OCI-LY7 (cell line): ENCODE measurements at regions not wholly inside any gene's neighbourhood (a gene's known extent, or its start where the extent isn't known, plus 50 kb on each side); places are given as distances from the start of the nearest gene placed in this dataset.

Experiments used
- BruUV-seq: library from RNA; stranded (reverse); fragments of 400-500 nt; replicated peaks from 2 replicates; lab custom pipeline; 2021; lab: Mats Ljungman, UMichigan
- CTCF ChIA-PET: fragments of 300-600 bp; sonication (Branson Sonifier 250); formaldehyde crosslinking; loops from one replicate; lab custom pipeline; 2022; ENCODE audit warnings: antibody characterized with exemption; ENCODE audit not compliant: unreplicated experiment; lab: Charles Lee
- POLR2A ChIA-PET: fragments of 300-600 bp; sonication (Branson Sonifier 250); formaldehyde crosslinking; loops from one replicate; lab custom pipeline; 2022; ENCODE audit warnings: antibody characterized with exemption; lab: Charles Lee
- DNase-seq: peaks from one replicate; pipeline ENCODE4 v3.0.0-alpha.2; 2015; ENCODE audit warnings: low spot score
- H2AFZ ChIP-seq: fragments of 200-600 bp; sonication (generic), shearing (Covaris generic); 2 replicates; pipeline ENCODE4 v1.6.1; 2014; ENCODE audit warnings: mild to moderate bottlenecking, antibody characterized with exemption, low read length, moderate library complexity
- H3K27ac ChIP-seq: fragments of 200-600 bp; sonication (generic); 2 replicates; pipeline ENCODE4 v1.5.1; 2014; ENCODE audit warnings: mixed run types, low read depth, mild to moderate bottlenecking, moderate library complexity, low read length, inconsistent platforms; ENCODE audit not compliant: poor library complexity, severe bottlenecking
- H3K36me3 ChIP-seq: fragments of 200-600 bp; sonication (generic); 2 replicates; pipeline ENCODE4 v1.6.1; 2014; ENCODE audit warnings: mild to moderate bottlenecking, antibody characterized with exemption, low read length, moderate library complexity, mixed read lengths; ENCODE audit not compliant: insufficient read depth
- H3K4me1 ChIP-seq: fragments of 200-600 bp; sonication (generic); 2 replicates; pipeline ENCODE4 v1.5.1; 2014; ENCODE audit warnings: mild to moderate bottlenecking, low read length; ENCODE audit not compliant: insufficient read depth, poor library complexity, severe bottlenecking
- H3K4me2 ChIP-seq: fragments of 200-600 bp; sonication (generic); 2 replicates; pipeline ENCODE4 v1.6.1; 2014; ENCODE audit warnings: mild to moderate bottlenecking, low read length
- H3K4me3 ChIP-seq: fragments of 200-600 bp; sonication (generic); 2 replicates; pipeline ENCODE4 v1.5.1; 2014; ENCODE audit warnings: mild to moderate bottlenecking, low read depth, low read length; ENCODE audit not compliant: poor library complexity, severe bottlenecking
- H3K79me2 ChIP-seq: fragments of 200-600 bp; sonication (generic); 2 replicates; pipeline ENCODE4 v1.6.1; 2016; ENCODE audit warnings: low read depth, mild to moderate bottlenecking, low read length, moderate library complexity, mixed read lengths; ENCODE audit not compliant: insufficient read depth
- H3K9me2 ChIP-seq: fragments of 200-600 bp; sonication (generic); 2 replicates; pipeline ENCODE4 v1.6.1; 2016; ENCODE audit warnings: mild to moderate bottlenecking, low read length, mixed read lengths; ENCODE audit not compliant: insufficient read depth
- H3K9me3 ChIP-seq: fragments of 200-600 bp; sonication (generic); 2 replicates; pipeline ENCODE4 v1.6.1; 2014; ENCODE audit warnings: mild to moderate bottlenecking, mixed run types, low read length, mixed read lengths
- H4K20me1 ChIP-seq: fragments of 200-600 bp; sonication (generic); 2 replicates; pipeline ENCODE4 v1.6.1; 2014; ENCODE audit warnings: mild to moderate bottlenecking, antibody characterized with exemption, low read length, moderate library complexity, mixed read lengths; ENCODE audit not compliant: insufficient read depth
- CTCF ChIP-seq: fragments of 200-600 bp; sonication (generic); conservative IDR thresholded peaks from 2 replicates; pipeline ENCODE4 v1.5.1; 2014; ENCODE audit warnings: mild to moderate bottlenecking, antibody characterized with exemption, low read length, moderate library complexity, mixed read lengths
- EZH2phosphoT487 ChIP-seq: fragments of 200-600 bp; sonication (generic); IDR thresholded peaks from 2 replicates; pipeline ENCODE4 v1.6.1; 2018; ENCODE audit warnings: low read depth, borderline replicate concordance, mild to moderate bottlenecking, mixed run types, antibody characterized with exemption, low read length, moderate library complexity, mixed read lengths
- intact Hi-C: fragments of 100-400 bp; cut with micrococcal nuclease; formaldehyde crosslinking; loops from one replicate; pipeline ENCODE4 v1.10.0; 2022; ENCODE audit not compliant: unreplicated experiment

GRCh38 chr2:236661061-236661761, 91.6 kb downstream of the ACKR3 start:
- Histone ChIP-seq H3K4me1 (no peaks in the 10 kb centered on the region), H3K9me2 (no peaks in the 10 kb centered on the region; the same call in 1 of the 2 replicates), H3K79me2 (no peaks in the 10 kb centered on the region), H3K4me2 (no peak overlapping the region), H3K4me3 (no peak overlapping the region), H3K36me3 (no peaks in the 10 kb centered on the region), H3K27ac (no peak overlapping the region), H3K9me3 (no peaks in the 10 kb centered on the region), H4K20me1 (no peaks in the 10 kb centered on the region), H2AFZ (no peak overlapping the region)
- CTCF ChIA-PET = no interaction called here
- no peak for DNase-seq
- intact Hi-C loops = no loop called here
- POLR2A ChIA-PET = interaction anchor here (0.6 kb wide), 1 partner anchor 1371 kb away, joined by 4 read pairs; no protein-coding TSS in a partner anchor
- no TSS peak for BruUV-seq
- TF ChIP-seq CTCF (no peak), EZH2phosphoT487 (no peak)

DNA sequence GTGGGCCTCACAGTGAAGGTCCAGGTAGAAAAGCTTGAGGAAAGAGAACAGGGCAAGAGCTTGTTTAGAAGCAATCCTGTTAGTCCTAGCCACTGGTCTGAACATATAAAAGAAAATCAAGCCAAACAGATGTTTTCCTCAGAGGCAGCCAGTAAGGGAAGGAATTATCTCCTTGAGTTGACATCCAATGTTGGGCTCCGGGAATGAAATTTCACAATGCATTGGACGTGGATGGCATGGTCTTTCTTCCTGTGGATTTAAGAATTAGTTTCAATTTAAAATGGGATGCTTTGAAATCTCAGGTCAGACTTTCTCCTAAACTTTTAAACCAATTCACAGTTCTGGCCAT, 92.1 kb downstream of the ACKR3 start:
- Histone ChIP-seq H4K20me1 (no peaks in the 10 kb centered on the region), H3K4me3 (no peak overlapping the region), H3K79me2 (no peaks in the 10 kb centered on the region), H3K4me2 (no peak overlapping the region), H2AFZ (no peak overlapping the region), H3K27ac (no peak overlapping the region), H3K4me1 (no peaks in the 10 kb centered on the region), H3K9me2 (no peaks in the 10 kb centered on the region; the same call in 1 of the 2 replicates), H3K9me3 (no peaks in the 10 kb centered on the region), H3K36me3 (no peaks in the 10 kb centered on the region)
- no TSS peak for BruUV-seq
- CTCF ChIA-PET = no interaction called here
- POLR2A ChIA-PET = interaction anchor here (0.6 kb wide), 1 partner anchor 1372 kb away, joined by 4 read pairs; no protein-coding TSS in a partner anchor
- no peak for DNase-seq
- TF ChIP-seq CTCF (no peak), EZH2phosphoT487 (no peak)
- intact Hi-C loops = no loop called here
